ENCODE measurements at regions not wholly inside any gene's neighbourhood (a gene's known extent, or its start where the extent isn't known, plus 50 kb on each side); places are given as distances from the start of the nearest gene placed in this dataset.

DNA sequence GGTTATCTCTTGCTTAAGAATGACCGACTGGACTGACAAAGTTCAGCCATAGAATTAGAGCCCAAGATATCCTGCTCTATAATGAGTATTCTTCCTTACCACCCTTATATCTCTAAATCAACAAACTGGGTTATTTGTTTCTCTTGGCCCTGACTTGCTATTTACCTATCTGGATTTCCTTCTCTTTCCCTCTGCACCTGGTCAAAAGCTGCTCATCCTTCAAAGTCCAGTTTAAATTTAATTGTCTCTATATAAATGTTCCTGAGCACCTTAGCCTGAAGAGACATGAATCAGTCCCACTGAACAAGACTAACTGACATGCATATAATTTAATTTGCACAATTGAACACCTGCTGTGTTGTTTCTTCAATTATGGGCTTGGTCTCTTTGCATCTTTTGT, 127.1 kb upstream of the KCNJ15 start:
- TF ChIP-seq, protein P1, sequence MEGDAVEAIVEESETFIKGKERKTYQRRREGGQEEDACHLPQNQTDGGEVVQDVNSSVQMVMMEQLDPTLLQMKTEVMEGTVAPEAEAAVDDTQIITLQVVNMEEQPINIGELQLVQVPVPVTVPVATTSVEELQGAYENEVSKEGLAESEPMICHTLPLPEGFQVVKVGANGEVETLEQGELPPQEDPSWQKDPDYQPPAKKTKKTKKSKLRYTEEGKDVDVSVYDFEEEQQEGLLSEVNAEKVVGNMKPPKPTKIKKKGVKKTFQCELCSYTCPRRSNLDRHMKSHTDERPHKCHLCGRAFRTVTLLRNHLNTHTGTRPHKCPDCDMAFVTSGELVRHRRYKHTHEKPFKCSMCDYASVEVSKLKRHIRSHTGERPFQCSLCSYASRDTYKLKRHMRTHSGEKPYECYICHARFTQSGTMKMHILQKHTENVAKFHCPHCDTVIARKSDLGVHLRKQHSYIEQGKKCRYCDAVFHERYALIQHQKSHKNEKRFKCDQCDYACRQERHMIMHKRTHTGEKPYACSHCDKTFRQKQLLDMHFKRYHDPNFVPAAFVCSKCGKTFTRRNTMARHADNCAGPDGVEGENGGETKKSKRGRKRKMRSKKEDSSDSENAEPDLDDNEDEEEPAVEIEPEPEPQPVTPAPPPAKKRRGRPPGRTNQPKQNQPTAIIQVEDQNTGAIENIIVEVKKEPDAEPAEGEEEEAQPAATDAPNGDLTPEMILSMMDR (IDR thresholded peaks at IDR 0.05; ENCODE audit: low read depth, low read length, missing input control) = no peak
- no peak for TF ChIP-seq SP1 (IDR thresholded peaks at IDR 0.05)
- TF ChIP-seq GABPA (IDR thresholded peaks at IDR 0.05 in 1 of 2, conservative IDR thresholded peaks at IDR 0.05 in 1 of 2) = no peak
- TF ChIP-seq MAX (IDR thresholded peaks at IDR 0.05) = no peak
- TF ChIP-seq JUND (IDR thresholded peaks at IDR 0.05) = no peak
- TF ChIP-seq REST (IDR thresholded peaks at IDR 0.05) = no peak
- TF ChIP-seq TAF1 (conservative IDR thresholded peaks at IDR 0.05) = no peak
- no peak for TF ChIP-seq ZBTB33 (IDR thresholded peaks at IDR 0.05)
- no peak for TF ChIP-seq ATF3 (IDR thresholded peaks at IDR 0.05)
- no peak for TF ChIP-seq HNF4G (IDR thresholded peaks at IDR 0.05)
- no peak for TF ChIP-seq YY1 (IDR thresholded peaks at IDR 0.05)
- TF ChIP-seq EGR1 (IDR thresholded peaks at IDR 0.05; ENCODE audit: low read depth in 2 of 2) = no peak
- TF ChIP-seq RAD21 (IDR thresholded peaks at IDR 0.05) = no peak
- no peak for TF ChIP-seq NR2F2 (IDR thresholded peaks at IDR 0.05)
